T-helper 2 cell treated with Interferon-gamma antibody and Interleukin-4, amounts not matched to agents 5 μg/mL and 100 μg/mL, for 36 hours (primary cell): ENCODE measurements at regions not wholly inside any gene's neighbourhood (a gene's known extent, or its start where the extent isn't known, plus 50 kb on each side); places are given as distances from the start of the nearest gene placed in this dataset.
"Not testable (repeated sequence)": the region's sequence is repeated elsewhere in the genome, so short reads cannot be mapped to it uniquely, and the experiment has no call there.

ENCODE experiments used
- DNase-seq: peaks from one replicate; pipeline ENCODE4 v3.0.0; 2021; ENCODE audit warnings: low spot score
- H3K27ac Mint-ChIP-seq: one replicate; pipeline ENCODE4 v1.8.0; 2021; ENCODE audit warnings: mild to moderate bottlenecking, mixed read lengths
- H3K27me3 Mint-ChIP-seq: one replicate; pipeline ENCODE4 v1.8.0; 2021; ENCODE audit warnings: low read depth, mixed read lengths
- H3K36me3 Mint-ChIP-seq: one replicate; pipeline ENCODE4 v1.8.0; 2021; ENCODE audit warnings: low read depth, mixed read lengths
- H3K4me1 Mint-ChIP-seq: one replicate; pipeline ENCODE4 v1.8.0; 2021; ENCODE audit warnings: low read depth, mixed read lengths
- H3K4me3 Mint-ChIP-seq: one replicate; pipeline ENCODE4 v1.8.0; 2022; ENCODE audit warnings: mild to moderate bottlenecking, moderate library complexity, mixed read lengths
- H3K9me3 Mint-ChIP-seq: one replicate; pipeline ENCODE4 v1.8.0; 2021; ENCODE audit warnings: mixed read lengths

DNA sequence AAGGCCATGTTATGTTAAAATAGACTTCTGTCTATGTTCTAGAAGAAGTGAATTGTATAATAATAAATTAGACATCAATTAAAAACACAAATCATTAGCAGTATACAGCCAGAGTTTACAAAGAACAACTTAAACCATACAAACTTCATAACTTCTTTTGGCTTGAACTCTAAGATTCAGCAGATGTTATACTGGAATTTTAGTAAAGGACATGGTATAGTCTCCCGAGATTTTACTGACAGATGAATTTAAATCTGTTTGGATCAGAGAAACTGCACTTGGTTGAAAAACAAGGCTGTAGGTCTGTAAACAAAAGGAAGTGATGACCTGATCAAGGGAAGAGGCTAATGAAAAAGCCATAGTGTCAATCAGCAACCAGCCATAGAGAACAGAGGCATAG, 132.6 kb upstream of the TBX18 start:
- Mint-ChIP-seq H3K36me3 (no peaks in the 10 kb centered on the region), H3K9me3 (no peaks in the 10 kb centered on the region), H3K27ac (no peak overlapping the region), H3K4me3 (no peak overlapping the region), H3K27me3 (no peaks in the 10 kb centered on the region), H3K4me1 (no peaks in the 10 kb centered on the region)
- DNase-seq, result no peak

DNA sequence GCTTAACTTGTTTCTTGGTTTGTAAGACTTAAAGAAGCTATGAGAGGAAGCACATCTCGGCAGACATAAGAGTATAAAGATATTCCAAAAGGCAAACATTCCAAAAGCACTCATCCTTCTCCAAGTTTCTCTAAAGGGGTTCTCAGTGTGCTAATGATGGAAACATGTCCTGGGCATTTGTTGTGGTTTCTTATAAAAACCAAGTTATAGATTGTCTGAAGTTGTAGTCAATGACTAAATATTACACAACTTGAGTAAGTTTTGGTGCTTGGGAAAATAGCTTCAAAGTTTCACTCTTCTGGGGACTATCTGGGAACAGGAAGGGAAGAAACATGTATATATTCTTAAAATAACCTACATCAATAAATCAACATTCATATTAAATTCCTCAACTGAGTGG, 128.3 kb upstream of the TBX18 start:
- no peak for DNase-seq
- Mint-ChIP-seq H3K4me3 (no peak overlapping the region), H3K4me1 (no peaks in the 10 kb centered on the region), H3K27ac (no peak overlapping the region), H3K27me3 (no peaks in the 10 kb centered on the region), H3K36me3 (no peaks in the 10 kb centered on the region), H3K9me3 (no peaks in the 10 kb centered on the region)

DNA sequence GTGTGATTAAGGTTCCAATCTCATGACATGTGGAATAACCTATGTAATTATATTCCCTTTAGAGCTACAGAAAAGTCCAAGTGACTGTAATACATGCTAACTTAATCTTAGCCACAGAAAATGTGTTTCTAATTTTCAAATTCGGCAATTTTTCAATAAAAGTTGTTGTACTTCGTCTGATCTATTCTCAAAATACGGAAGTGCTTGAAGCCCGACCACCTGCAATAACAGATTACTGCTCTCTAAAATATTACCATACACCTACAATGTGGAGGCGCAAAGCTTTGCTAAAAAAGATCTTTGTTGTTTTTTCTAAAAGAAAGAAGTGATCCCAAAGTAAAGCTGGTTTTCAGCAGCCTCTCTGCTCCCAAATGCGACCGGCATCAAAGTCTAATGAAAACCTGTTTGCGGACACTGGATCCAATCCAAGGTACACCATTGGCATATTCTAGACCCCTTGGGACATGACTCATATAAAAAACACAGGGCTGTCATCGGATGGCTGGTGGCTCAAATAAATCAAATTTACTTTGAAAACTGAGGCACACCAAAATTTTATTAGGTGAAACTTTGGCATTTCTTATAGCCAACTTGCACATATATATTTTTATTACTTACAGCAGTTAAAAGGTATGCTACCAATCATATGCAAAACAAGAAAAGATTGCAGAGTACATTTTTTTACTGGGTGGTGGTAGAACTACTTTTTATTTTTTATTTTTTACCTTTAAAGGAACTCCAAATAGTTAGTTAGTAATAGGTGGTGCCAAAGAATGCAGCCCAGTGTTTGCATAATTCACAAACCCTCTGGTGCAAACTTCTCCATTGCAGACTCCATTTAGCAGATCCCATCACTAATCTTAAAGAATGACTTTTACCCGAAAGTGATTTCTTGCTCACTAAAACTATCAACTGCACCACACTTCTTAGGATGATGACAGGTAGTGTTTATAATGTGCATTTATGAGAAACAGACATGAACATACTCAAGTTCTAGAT, 118.7 kb upstream of the TBX18 start:
- no peaks in the 10 kb centered on the region for H3K4me1 Mint-ChIP-seq
- no peak overlapping the region for H3K27ac Mint-ChIP-seq
- no peaks in the 10 kb centered on the region for H3K36me3 Mint-ChIP-seq
- no peaks in the 10 kb centered on the region for H3K9me3 Mint-ChIP-seq
- H3K27me3 Mint-ChIP-seq, result no peaks in the 10 kb centered on the region
- H3K4me3 Mint-ChIP-seq, result no peak overlapping the region
- DNase-seq, result no peak

DNA sequence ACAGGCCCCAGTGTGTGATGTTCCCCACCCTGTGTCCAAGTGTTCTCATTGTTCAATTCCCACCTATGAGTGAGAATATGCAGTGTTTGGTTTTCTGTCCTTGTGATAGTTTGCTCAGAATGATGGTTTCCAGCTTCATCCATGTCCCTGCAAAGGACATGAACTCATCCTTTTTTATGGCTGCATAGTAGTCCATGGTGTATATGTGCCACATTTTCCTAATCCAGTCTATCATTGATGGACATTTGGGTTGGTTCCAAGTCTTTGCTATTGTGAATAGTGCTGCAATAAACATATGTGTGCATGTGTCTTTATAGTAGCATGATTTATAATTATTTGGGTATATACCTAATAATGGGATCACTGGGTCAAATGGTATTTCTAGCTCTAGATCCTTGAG, 115.0 kb upstream of the TBX18 start:
- H3K9me3 Mint-ChIP-seq, H3K27me3 Mint-ChIP-seq, H3K4me3 Mint-ChIP-seq, H3K4me1 Mint-ChIP-seq, DNase-seq, H3K27ac Mint-ChIP-seq, H3K36me3 Mint-ChIP-seq: not testable (repeated sequence)

DNA sequence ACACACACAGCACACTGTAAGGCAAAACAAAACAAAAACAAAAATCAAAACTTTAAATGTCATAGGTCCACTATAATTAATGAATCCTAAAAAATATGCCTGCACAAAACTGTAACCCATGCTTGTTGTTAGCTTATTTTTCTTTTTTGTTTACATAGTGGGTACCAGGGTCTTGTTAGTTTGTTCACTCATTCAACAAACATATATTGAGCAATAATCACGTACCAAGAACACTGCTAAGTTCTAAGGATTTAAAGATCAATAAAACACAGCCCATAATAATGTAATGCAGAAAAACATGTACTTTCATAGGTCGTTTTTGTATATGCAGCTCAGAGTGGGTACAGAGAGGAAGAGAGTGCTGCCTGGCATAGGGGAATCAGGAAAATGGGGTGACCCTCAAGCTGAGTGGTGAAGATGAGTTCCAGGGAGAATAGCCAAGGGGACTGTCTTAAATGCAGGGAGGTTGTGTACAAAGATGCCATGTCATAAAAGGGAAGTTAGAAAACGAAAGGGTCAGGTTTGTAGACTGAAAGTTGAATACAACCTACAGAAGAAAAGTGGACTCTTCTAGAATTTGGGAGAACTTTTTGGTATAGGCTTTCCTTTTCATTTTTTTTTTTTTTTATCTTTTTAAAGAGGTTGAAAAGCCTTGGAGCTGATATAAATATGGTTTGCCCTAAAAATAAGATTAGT, 113.3 kb upstream of the TBX18 start:
- no peak for DNase-seq
- H3K4me1 Mint-ChIP-seq, result no peaks in the 10 kb centered on the region
- H3K27ac Mint-ChIP-seq, result no peak overlapping the region
- H3K27me3 Mint-ChIP-seq, result no peaks in the 10 kb centered on the region
- no peaks in the 10 kb centered on the region for H3K9me3 Mint-ChIP-seq
- H3K4me3 Mint-ChIP-seq, result no peak overlapping the region
- no peaks in the 10 kb centered on the region for H3K36me3 Mint-ChIP-seq

DNA sequence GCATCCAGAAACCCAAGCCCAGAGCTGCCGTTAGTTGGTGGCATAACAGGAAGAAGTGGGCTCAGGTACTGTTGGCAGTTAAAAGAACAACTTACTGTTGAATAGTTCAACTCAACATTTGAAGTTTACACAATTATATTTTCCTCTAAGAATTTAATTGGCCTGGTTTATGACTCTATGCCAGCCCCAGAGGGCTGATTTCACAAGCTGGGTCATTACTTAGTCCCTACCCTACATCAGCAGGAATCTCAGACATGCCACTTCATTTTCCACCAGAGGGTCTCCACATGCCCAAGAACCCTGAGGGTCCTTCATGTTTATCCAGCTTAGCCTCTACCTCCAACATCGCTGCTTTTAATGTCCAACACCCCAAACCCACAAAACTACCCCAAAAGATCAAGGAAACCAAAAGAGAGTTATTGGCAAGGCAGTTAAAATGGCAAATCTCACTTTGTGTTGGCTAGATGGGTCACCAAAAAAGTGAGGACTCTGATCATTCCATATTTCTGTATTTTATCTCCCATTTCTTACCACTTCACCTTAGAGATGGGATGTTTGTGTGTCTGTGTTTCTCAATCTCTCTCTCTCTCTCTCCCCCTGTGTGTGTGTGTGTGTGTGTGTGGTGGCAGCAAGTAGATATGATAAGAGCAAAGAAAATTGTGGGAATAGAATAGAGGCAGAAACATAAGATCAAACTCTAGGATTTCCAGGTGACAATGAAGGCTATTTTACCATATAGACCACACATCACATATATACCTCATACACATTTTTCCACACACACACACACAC, 112.5 kb upstream of the TBX18 start:
- no peaks in the 10 kb centered on the region for H3K4me1 Mint-ChIP-seq
- H3K4me3 Mint-ChIP-seq, result no peak overlapping the region
- H3K9me3 Mint-ChIP-seq, result no peaks in the 10 kb centered on the region
- no peaks in the 10 kb centered on the region for H3K36me3 Mint-ChIP-seq
- no peak overlapping the region for H3K27ac Mint-ChIP-seq
- no peak for DNase-seq
- no peaks in the 10 kb centered on the region for H3K27me3 Mint-ChIP-seq

DNA sequence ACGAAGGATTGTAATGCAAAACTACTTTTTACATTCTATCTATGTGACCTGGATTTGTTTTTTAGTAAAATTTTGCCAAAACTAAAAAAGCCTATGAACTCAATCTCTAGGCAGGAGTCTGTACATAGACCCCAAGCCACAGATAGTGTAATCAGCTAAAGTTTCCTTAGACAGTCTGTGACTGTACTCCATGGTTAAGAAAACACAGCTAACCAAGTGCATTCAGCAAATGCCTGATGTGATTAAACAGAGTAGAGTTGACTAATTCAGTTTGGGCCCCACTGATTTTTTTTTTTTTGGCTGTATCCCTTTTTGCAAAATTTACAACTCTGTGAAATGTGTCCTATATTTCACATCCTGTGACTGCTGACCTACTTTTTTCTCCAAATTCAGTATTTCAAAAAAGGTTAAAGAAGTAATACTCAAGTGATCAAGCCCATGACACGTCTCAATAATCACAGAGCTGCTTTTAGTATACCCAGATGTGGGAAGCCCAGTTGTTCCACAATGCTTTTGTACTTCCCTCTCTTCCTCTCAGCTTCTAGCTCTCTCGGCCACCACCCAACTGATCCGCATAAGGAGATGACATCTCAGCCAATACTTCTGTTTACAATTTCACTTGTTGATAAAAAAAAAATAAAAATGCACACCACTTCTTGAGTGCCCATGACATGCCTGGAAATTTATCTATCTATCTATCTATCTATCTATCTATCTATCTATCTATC, 108.8 kb upstream of the TBX18 start:
- H3K9me3 Mint-ChIP-seq, result no peaks in the 10 kb centered on the region
- no peaks in the 10 kb centered on the region for H3K4me1 Mint-ChIP-seq
- DNase-seq, result no peak
- no peak overlapping the region for H3K4me3 Mint-ChIP-seq
- no peaks in the 10 kb centered on the region for H3K36me3 Mint-ChIP-seq
- H3K27me3 Mint-ChIP-seq, result no peaks in the 10 kb centered on the region
- H3K27ac Mint-ChIP-seq, result no peak overlapping the region

DNA sequence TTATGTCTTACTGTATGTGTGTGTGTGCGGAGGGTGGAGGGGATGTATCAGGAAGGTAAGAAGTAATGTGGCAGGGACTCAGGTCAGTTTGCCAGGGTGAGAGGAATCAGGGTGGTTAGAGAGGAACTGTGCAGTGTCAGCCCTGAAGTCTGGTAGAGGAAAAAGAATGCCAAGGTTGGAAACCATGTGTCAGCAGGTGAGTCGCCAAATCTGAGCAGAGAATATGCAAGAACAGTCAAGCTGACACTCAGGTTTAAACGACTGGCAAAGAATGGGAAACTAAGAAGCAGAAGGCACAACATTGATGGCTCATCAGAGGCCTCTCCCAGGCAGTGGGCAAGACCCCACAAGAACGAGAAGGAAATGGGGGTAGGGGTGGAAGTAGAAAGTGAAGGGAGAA, 107.5 kb upstream of the TBX18 start:
- H3K27ac Mint-ChIP-seq, result no peak overlapping the region

DNA sequence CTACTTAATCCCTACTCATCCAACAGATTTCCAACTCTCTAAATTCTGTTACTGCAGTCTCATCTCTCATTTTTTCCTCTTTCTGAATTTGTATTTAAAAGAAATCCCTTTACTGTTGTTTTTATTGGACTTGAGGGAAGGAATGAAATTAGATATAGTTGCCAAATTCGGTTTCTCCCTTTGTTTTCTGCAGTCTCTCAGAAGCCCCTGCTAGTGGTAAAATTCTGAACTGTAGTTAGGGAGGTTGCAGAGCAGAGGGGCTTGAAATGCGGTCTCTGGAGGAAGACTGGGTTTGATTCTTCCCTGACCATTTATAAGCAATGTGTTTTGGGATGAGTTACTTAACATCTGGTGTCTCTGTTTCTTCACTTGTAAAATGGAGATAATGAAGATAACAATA, 106.3 kb upstream of the TBX18 start:
- no peaks in the 10 kb centered on the region for H3K27me3 Mint-ChIP-seq
- no peaks in the 10 kb centered on the region for H3K4me1 Mint-ChIP-seq
- no peak overlapping the region for H3K4me3 Mint-ChIP-seq
- no peaks in the 10 kb centered on the region for H3K36me3 Mint-ChIP-seq
- H3K9me3 Mint-ChIP-seq, result no peaks in the 10 kb centered on the region
- no peak overlapping the region for H3K27ac Mint-ChIP-seq
- DNase-seq, result no peak

More for the DNA sequence above, 107.5 kb upstream of the TBX18 start:
- Mint-ChIP-seq H3K27me3 (no peaks in the 10 kb centered on the region), H3K36me3 (no peaks in the 10 kb centered on the region), H3K9me3 (no peaks in the 10 kb centered on the region), H3K4me1 (no peaks in the 10 kb centered on the region), H3K4me3 (no peak overlapping the region)
- DNase-seq, result no peak

DNA sequence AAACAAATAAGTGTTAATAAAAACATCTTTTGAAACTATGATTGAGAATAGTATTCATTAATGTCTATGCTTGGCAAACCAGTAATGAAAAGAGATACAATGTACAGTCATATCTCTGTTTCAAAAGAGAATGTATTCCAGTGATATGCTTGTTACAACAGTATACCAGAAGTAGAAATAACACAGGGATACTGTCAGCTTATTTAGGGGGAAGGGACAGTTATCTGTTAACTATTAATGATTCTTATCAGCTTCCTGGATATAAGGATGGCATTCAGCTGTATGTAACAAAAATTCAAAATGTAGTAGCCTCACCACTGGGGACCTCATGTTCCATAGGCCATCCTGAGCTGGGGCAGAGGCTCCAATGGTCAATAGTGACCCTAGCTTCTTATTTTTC, 103.8 kb upstream of the TBX18 start:
- no peaks in the 10 kb centered on the region for H3K27me3 Mint-ChIP-seq
- DNase-seq, result no peak
- no peaks in the 10 kb centered on the region for H3K36me3 Mint-ChIP-seq
- no peak overlapping the region for H3K4me3 Mint-ChIP-seq
- H3K9me3 Mint-ChIP-seq, result no peaks in the 10 kb centered on the region
- H3K4me1 Mint-ChIP-seq, result no peaks in the 10 kb centered on the region
- no peak overlapping the region for H3K27ac Mint-ChIP-seq

DNA sequence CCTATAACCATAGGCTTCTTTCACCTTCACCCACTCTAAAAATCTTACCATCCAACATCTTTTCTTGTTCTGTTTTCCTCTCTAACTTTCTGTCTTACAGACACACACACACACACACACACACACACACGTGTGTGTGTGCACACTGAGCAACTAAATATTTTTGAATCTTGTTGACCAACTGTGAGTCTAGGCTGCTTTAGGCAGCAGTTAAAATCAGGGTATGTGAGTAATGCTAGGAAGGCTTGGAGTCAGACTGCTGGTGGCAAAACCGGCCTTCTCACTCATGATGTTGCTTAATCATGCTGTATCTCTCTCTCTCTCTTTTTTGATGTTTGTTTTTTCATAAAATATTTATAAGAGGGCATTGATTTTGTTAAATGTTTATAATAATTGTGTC, 103.1 kb upstream of the TBX18 start:
- no peak overlapping the region for H3K4me3 Mint-ChIP-seq
- no peaks in the 10 kb centered on the region for H3K36me3 Mint-ChIP-seq
- H3K9me3 Mint-ChIP-seq, result no peaks in the 10 kb centered on the region
- H3K27me3 Mint-ChIP-seq, result no peaks in the 10 kb centered on the region
- H3K4me1 Mint-ChIP-seq, result no peaks in the 10 kb centered on the region
- DNase-seq, result no peak
- no peak overlapping the region for H3K27ac Mint-ChIP-seq

DNA sequence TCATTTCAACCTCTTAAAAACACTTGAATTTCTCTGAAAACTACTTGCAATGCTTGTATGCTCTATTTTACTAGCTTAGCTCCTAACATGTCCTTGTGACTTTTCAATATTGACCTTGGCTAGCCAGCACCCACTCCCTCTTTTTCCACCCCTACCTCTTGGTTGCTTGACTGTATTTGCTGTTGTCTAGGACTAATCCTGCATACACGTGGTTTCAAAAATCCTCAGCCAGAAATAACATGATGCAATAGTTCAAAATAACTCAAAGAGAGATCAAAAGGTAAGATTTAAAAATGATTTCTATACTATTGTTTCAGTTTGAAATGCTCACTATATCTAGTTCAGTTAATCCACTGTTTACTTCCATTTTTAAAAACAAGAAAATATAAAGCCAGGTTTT, 102.3 kb upstream of the TBX18 start:
- H3K36me3 Mint-ChIP-seq, result no peaks in the 10 kb centered on the region
- H3K9me3 Mint-ChIP-seq, result no peaks in the 10 kb centered on the region
- no peaks in the 10 kb centered on the region for H3K4me1 Mint-ChIP-seq
- no peak for DNase-seq
- H3K27me3 Mint-ChIP-seq, result no peaks in the 10 kb centered on the region
- no peak overlapping the region for H3K27ac Mint-ChIP-seq
- no peak overlapping the region for H3K4me3 Mint-ChIP-seq

DNA sequence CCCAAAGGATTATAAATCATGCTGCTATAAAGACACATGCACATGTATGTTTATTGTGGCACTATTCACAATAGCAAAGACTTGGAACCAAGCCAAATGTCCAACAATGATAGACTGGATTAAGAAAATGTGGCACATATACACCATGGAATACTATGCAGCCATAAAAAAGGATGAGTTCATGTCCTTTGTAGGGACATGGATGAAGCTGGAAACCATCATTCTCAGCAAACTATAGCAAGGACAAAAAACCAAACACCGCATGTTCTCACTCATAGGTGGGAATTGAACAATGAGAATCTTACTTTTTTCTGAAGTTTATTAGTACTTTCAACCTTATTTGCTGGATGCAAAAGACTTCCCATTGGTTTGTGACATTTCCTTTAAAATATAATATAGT, 101.0 kb upstream of the TBX18 start:
- not testable (repeated sequence) for H3K27me3 Mint-ChIP-seq, DNase-seq, H3K36me3 Mint-ChIP-seq, H3K4me3 Mint-ChIP-seq, H3K4me1 Mint-ChIP-seq, H3K27ac Mint-ChIP-seq, H3K9me3 Mint-ChIP-seq
